BLaER1 treated with 17β-estradiol and CSF1 and Interleukin-3, amounts not matched to agents 10 nM and 100 nM (cell line): ENCODE measurements at regions not wholly inside any gene's neighbourhood (a gene's known extent, or its start where the extent isn't known, plus 50 kb on each side); places are given as distances from the start of the nearest gene placed in this dataset.
"Not testable (repeated sequence)": the region's sequence is repeated elsewhere in the genome, so short reads cannot be mapped to it uniquely, and the experiment has no call there.

Experiments used
- H3K27ac ChIP-seq, 11 experiments: shearing (Covaris generic); formaldehyde crosslinking; 2 replicates each; pipeline ENCODE4 v1.8.1; 2022
- H3K27me3 ChIP-seq, 11 experiments: shearing (Covaris generic); formaldehyde crosslinking; 2 replicates each; pipeline ENCODE4 v1.8.1; 2022
- H3K36me3 ChIP-seq, 11 experiments: shearing (Covaris generic); formaldehyde crosslinking; 2 replicates each; pipeline ENCODE4 v1.8.1; 2022
- H3K4me1 ChIP-seq, 10 experiments: shearing (Covaris generic); formaldehyde crosslinking; 2 replicates each; pipeline ENCODE4 v1.8.1; 2022
- H3K4me2 ChIP-seq, 11 experiments: shearing (Covaris generic); formaldehyde crosslinking; 2 replicates each; pipeline ENCODE4 v1.8.1; 2022
- H3K4me3 ChIP-seq, 10 experiments: shearing (Covaris generic); formaldehyde crosslinking; 2 replicates each; pipeline ENCODE4 v1.8.1; 2022
- H3K9ac ChIP-seq, 11 experiments: shearing (Covaris generic); formaldehyde crosslinking; 2 replicates each; pipeline ENCODE4 v1.8.1; 2022
- H3K9me3 ChIP-seq, 11 experiments: shearing (Covaris generic); formaldehyde crosslinking; replicated peaks in 1 of 11; 2 replicates each; pipeline ENCODE4 v1.8.1; 2022
- H4K20me1 ChIP-seq, 11 experiments: shearing (Covaris generic); formaldehyde crosslinking; 2 replicates each; pipeline ENCODE4 v1.8.1; 2022
- Cebpa-rat ChIP-seq, 11 experiments: shearing (Covaris generic); IDR thresholded peaks; 2 replicates each; pipeline ENCODE4 v1.8.1; 2022

GRCh38 chrX:117843749-117844148, 272.9 kb downstream of the KLHL13 start:
- Histone ChIP-seq H3K36me3 (no peaks in the 10 kb centered on the region), H3K9ac (no peak overlapping the region), H3K4me1 (peaks cover 0 to 5% (median 0%) of the 10 kb centered on the region in 10 experiments; a peak in 1 of 20 replicates), H3K9me3 (peaks cover 0 to 4% (median 0%) of the 10 kb centered on the region in 11 experiments; a peak in 2 of 22 replicates), H4K20me1 (no peaks in the 10 kb centered on the region), H3K27ac (no peak overlapping the region), H3K4me2 (no peak overlapping the region), H3K27me3 (no peaks in the 10 kb centered on the region), H3K4me3 (no peak overlapping the region)
- no peak for TF ChIP-seq Cebpa-rat (IDR thresholded peaks at IDR 0.05)

DNA sequence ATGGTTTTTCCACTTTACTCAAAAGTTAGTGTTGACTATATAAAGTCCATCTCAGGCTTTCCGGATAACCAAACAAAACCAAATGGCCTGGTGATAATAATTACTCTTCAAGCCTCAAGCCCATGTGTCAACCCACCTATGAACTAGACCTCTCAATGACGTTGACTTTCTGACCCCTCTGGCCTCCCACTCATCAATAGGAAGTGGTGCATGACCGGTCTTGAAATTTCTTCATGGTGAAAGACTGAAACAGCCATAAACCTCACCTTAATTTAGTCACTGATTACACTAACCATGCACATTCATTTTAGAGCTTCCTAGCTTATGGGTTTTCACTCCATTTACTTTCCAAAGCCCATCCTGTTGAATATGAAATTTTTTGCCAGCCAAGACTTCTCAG, 276.0 kb downstream of the KLHL13 start:
- no peaks in the 10 kb centered on the region for H3K27me3 ChIP-seq
- no peak overlapping the region for H3K27ac ChIP-seq
- no peak for TF ChIP-seq Cebpa-rat (IDR thresholded peaks at IDR 0.05)
- H4K20me1 ChIP-seq = no peaks in the 10 kb centered on the region
- peaks cover 0 to 4% (median 0%) of the 10 kb centered on the region in 11 experiments; a peak in 2 of 22 replicates for H3K9me3 ChIP-seq
- H3K9ac ChIP-seq = no peak overlapping the region
- peaks cover 0 to 6% (median 0%) of the 10 kb centered on the region in 10 experiments; a peak in 1 of 20 replicates for H3K4me1 ChIP-seq
- H3K36me3 ChIP-seq = no peaks in the 10 kb centered on the region
- no peak overlapping the region for H3K4me2 ChIP-seq
- H3K4me3 ChIP-seq = no peak overlapping the region

GRCh38 chrX:117839544-117839943, 277.1 kb downstream of the KLHL13 start:
- Histone ChIP-seq H3K27me3 (no peaks in the 10 kb centered on the region), H3K4me3 (no peak overlapping the region), H3K4me2 (no peak overlapping the region), H3K9ac (no peak overlapping the region), H3K4me1 (peaks cover 0 to 6% (median 0%) of the 10 kb centered on the region in 10 experiments; a peak in 1 of 20 replicates), H3K27ac (no peak overlapping the region), H4K20me1 (no peaks in the 10 kb centered on the region), H3K9me3 (peaks cover 0 to 4% (median 0%) of the 10 kb centered on the region in 11 experiments; a peak in 2 of 22 replicates), H3K36me3 (no peaks in the 10 kb centered on the region)
- TF ChIP-seq Cebpa-rat (IDR thresholded peaks at IDR 0.05) = no peak

GRCh38 chrX:117838581-117839331, 277.9 kb downstream of the KLHL13 start:
- Histone ChIP-seq H3K9me3 (peaks cover 0 to 7% (median 3%) of the 10 kb centered on the region in 11 experiments; a peak in 8 of 22 replicates), H3K4me3 (no peak overlapping the region), H3K4me1 (peaks cover 0 to 6% (median 0%) of the 10 kb centered on the region in 10 experiments; a peak in 1 of 20 replicates), H3K9ac (no peak overlapping the region), H3K36me3 (no peaks in the 10 kb centered on the region), H3K4me2 (peak overlapping the region in 3 of 11 experiments; percentile 6 to 13 (median 10); a peak in 1 of 22 replicates), H3K27ac (no peak overlapping the region), H3K27me3 (no peaks in the 10 kb centered on the region), H4K20me1 (no peaks in the 10 kb centered on the region)
- TF ChIP-seq Cebpa-rat (IDR thresholded peaks at IDR 0.05) = no peak

GRCh38 chrX:117835034-117835433, 281.6 kb downstream of the KLHL13 start:
- no peak overlapping the region for H3K4me2 ChIP-seq
- no peak overlapping the region for H3K4me3 ChIP-seq
- no peaks in the 10 kb centered on the region for H4K20me1 ChIP-seq
- H3K4me1 ChIP-seq = peaks cover 0 to 6% (median 0%) of the 10 kb centered on the region in 10 experiments; a peak in 1 of 20 replicates
- no peaks in the 10 kb centered on the region for H3K36me3 ChIP-seq
- H3K9ac ChIP-seq = no peak overlapping the region
- peaks cover 9 to 20% (median 11%) of the 10 kb centered on the region in 11 experiments; a peak in 18 of 22 replicates for H3K9me3 ChIP-seq
- no peaks in the 10 kb centered on the region for H3K27me3 ChIP-seq
- H3K27ac ChIP-seq = no peak overlapping the region
- TF ChIP-seq Cebpa-rat (IDR thresholded peaks at IDR 0.05) = no peak

DNA sequence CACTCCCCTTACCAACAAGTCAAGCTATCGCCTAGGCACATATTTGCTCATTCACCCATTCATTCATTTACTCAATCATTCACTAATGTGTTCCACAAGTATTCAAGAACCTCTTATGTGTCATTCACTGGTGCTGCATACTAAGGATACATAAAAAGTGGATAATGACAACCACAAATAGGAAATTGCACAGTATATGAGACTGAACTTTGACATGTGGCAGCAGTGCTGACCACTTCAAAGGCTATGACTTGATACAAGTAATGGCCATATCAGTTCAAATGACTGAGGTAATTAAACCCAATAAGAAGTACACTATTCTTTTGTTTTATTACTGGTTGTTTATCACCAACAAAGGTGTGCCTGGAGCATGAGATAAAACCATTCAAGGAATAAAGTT, 282.5 kb downstream of the KLHL13 start:
- no peaks in the 10 kb centered on the region for H4K20me1 ChIP-seq
- H3K4me1 ChIP-seq = peaks cover 0 to 4% (median 0%) of the 10 kb centered on the region in 10 experiments; a peak in 1 of 20 replicates

DNA sequence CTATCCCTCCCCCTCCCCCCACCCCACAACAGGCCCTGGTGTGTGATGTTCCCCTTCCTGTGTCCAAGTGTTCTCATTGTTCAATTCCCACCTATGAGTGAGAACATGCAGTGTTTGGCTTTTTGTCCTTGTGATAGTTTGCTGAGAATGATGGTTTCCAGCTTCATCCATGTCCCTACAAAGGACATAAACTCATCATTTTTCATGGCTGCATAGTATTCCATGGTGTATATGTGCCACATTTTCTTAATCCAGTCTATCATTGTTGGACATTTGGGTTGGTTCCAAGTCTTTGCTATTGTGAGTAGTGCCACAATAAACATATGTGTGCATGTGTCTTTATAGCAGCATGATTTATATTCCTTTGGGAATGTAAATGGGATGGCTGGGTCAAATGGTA, 295.1 kb downstream of the KLHL13 start:
- H3K9ac ChIP-seq, H4K20me1 ChIP-seq, H3K27me3 ChIP-seq, H3K4me3 ChIP-seq, H3K4me2 ChIP-seq, H3K27ac ChIP-seq, H3K36me3 ChIP-seq, H3K4me1 ChIP-seq, H3K9me3 ChIP-seq: not testable (repeated sequence)

More for the DNA sequence above, 282.5 kb downstream of the KLHL13 start:
- Histone ChIP-seq H3K27ac (no peak overlapping the region), H3K27me3 (no peaks in the 10 kb centered on the region), H3K9ac (no peak overlapping the region), H3K4me3 (no peak overlapping the region), H3K36me3 (no peaks in the 10 kb centered on the region), H3K4me2 (no peak overlapping the region), H3K9me3 (peaks cover 9 to 20% (median 11%) of the 10 kb centered on the region in 11 experiments; a peak in 18 of 22 replicates)
- no peak for TF ChIP-seq Cebpa-rat (IDR thresholded peaks at IDR 0.05)

DNA sequence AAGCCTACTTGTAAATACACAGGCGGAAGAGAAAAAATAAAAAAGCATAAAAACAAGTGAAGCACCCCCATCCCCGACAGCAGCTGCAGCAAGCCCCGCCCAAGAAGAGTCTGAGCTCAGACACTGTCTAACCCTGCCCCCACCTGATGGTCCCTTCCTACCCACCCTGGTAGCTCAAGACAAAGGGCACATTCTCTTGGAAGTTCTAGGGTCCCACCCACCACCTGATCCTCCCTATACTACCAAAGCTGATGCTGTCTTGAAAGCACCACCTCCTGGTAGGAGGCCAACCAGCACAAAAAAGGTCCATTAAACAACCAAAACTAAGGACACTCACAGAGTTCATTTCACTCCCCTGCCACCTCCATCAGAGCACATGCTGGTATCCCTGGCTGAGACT, 308.2 kb downstream of the KLHL13 start:
- TF ChIP-seq Cebpa-rat (IDR thresholded peaks at IDR 0.05) = no peak
- Histone ChIP-seq H3K4me2 (no peak overlapping the region), H3K4me3 (no peak overlapping the region), H3K36me3 (no peaks in the 10 kb centered on the region), H3K4me1 (no peaks in the 10 kb centered on the region), H4K20me1 (no peaks in the 10 kb centered on the region), H3K27ac (no peak overlapping the region), H3K9me3 (peaks cover 0 to 12% (median 6%) of the 10 kb centered on the region in 11 experiments; a peak in 7 of 22 replicates), H3K27me3 (no peaks in the 10 kb centered on the region), H3K9ac (no peak overlapping the region)

GRCh38 chrX:117803463-117803862, 313.1 kb downstream of the KLHL13 start:
- no peaks in the 10 kb centered on the region; a peak in 1 of 20 replicates for H3K4me1 ChIP-seq
- no peak overlapping the region for H3K4me3 ChIP-seq
- H3K36me3 ChIP-seq = no peaks in the 10 kb centered on the region
- no peaks in the 10 kb centered on the region for H4K20me1 ChIP-seq
- no peak overlapping the region for H3K4me2 ChIP-seq
- H3K27me3 ChIP-seq = no peaks in the 10 kb centered on the region
- H3K9ac ChIP-seq = no peak overlapping the region
- peaks cover 0 to 6% (median 3%) of the 10 kb centered on the region in 11 experiments; a peak in 9 of 22 replicates for H3K9me3 ChIP-seq
- no peak for TF ChIP-seq Cebpa-rat (IDR thresholded peaks at IDR 0.05)
- no peak overlapping the region for H3K27ac ChIP-seq

- Histone ChIP-seq H3K27me3 (no peaks in the 10 kb centered on the region), H3K4me2 (no peak overlapping the region), H3K36me3 (no peaks in the 10 kb centered on the region), H3K9me3 (no peaks in the 10 kb centered on the region), H4K20me1 (no peaks in the 10 kb centered on the region), H3K4me1 (no peaks in the 10 kb centered on the region), H3K4me3 (no peak overlapping the region), H3K9ac (no peak overlapping the region), H3K27ac (no peak overlapping the region)
- TF ChIP-seq Cebpa-rat (IDR thresholded peaks at IDR 0.05) = no peak
These were observed 328.3 kb downstream of the KLHL13 start for GRCh38 chrX:117788339-117788738.
